ENCODE measurements at regions not wholly inside any gene's neighbourhood (a gene's known extent, or its start where the extent isn't known, plus 50 kb on each side); places are given as distances from the start of the nearest gene placed in this dataset.
"Not testable (repeated sequence)": the region's sequence is repeated elsewhere in the genome, so short reads cannot be mapped to it uniquely, and the experiment has no call there.

DNA sequence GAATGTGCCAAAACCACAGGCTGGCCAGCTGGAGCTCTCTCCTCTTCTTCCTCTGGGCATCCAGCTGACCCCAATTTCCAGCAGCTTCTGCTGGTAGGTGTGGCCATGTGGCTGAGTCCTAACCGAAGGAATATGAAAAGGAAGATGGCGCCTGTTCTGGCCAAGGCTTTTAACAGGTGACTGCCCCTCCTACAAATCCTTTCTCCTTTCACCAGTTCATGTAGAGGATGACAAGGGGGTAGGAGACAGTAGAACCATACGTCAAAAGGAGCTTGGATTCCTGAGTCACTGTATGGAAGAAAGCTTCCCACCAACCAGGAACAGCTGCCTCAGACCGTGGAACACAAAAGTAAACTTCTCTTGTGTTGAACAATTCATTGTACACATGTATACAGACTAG is 316.7 kb upstream of the IGF1R start:
- DNase-seq = no peak

DNA sequence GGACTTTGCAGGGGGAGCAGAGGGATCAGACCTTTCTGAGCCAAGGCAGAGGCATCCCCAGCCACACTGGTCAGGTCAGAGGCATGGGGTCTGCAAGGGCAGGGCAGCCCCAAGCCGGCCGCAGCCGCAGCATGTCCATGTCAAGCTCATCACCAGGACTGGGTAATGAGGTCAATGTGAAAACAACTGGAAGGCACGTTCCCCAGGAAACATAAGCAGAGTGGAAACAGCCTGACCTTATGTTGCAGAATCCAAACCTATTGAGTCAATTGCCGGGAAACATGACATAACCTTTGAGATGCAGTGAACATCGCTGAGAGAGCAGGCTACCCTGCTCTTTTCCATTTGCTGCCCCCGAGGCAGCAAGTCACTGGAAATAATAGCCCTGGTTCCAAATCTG is 315.1 kb upstream of the IGF1R start:
- DNase-seq = no peak

DNA sequence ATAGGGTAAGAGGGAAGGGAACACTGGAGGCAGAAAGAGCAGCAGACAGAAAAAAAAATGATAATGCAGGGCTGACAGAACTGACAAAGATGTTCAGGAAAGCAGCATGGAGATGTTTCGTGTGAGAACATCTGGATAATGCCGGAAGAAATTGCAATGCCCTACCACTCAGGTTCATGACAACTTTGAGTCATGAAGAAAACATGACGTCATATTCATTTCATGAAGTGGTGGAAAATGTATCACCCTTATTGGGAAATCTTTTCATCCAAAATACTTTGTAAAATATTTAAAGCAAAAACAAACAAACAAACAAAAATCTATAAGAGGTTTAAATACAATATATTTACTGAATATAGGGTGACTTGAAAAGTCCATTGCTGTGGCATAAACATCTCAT is 305.4 kb upstream of the IGF1R start:
- no peak for DNase-seq

DNA sequence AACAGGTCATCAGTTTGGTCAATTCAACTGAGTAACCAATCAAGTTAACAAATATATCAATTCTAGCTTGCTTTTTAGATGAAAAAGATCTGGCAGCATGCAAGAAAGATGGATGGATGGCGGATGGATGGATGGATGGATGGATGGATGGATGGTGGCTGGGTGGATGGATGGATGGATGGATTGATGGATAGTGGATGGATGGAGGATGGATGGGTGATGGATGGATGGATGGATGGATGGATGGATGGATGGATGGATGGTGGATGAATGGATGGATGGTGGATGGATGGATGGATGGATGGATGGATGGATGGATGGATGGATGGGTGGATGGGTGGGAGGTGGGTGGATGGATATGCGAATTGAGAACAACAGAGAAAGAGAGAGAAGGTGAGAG is 303.7 kb upstream of the IGF1R start:
- no peak for DNase-seq

DNA sequence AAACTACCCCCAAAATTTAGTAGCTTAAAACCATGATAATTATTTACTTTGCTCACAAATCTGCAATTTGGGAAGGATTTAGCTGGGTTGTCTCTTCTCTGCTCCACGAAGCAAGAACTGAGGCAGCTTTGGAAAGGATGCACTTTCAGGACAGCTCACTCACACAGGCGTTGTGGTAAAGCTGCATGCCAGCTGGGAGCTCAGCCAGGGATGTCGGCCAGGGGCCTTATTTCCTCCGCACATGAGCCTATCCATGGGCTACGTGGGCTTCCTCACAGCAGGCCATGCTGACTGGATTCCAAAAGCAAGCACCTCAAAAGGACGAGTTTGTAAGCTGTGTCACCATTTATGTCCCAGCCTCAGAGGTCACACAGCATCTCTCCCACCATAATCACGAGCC is 301.3 kb upstream of the IGF1R start:
- no peak for DNase-seq

DNA sequence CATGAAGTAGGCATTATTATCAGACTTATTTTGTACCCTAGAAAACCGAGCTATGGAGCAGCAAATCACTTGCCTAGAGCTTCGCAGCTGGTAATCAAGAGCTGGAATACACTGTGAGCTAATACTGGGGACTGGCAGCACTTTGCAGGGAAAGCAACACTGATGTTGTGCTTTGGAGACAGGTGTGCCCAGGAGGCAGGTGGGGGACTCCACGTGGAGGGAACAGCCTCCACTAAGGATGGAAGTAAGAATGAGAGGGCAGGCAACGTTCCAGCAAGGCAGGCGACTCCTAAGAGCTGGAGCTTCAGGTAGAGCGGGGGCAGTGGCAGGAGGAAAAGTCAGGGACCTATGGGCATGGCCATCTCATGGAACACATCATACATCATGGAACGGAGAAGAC is 300.5 kb upstream of the IGF1R start:
- no peak for DNase-seq

DNA sequence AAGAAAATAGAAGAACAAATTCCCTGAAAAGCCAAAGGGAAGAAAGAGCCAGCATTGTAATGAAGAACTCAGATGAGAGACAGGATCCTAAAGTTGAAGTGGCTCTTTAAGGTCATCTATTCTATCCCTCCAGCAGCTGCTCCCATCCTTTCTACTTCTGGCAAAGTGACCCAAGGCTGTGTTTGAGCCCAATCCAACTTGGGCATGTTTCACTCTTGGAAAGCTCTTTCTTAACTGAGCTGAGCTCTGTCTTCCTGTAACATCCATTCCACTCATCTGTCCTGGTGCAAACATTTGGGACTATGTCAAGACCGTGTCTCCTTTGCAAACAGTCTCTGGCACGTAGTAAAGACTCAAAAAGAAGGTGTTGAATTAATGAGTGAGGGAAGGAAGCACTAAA is 298.1 kb upstream of the IGF1R start:
- no peak for DNase-seq

DNA sequence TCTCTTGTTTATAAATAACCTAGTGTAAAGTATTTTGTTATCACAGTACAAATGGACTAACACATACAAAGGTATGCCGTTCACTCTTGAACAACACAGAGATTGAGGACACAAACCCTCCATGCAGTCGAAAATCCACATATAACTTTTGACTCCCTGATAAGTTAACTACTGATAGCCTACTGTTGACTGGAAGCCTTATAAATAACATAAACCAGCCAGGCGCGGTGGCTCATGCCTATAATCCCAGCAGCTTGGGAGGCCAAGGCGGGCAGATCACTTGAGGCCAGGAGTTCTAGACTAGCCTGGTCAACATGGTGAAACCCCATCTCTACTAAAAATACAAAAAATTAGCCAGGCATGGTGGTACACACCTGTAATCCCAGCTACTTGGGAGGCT is 290.1 kb upstream of the IGF1R start:
- not testable (repeated sequence) for DNase-seq

DNA sequence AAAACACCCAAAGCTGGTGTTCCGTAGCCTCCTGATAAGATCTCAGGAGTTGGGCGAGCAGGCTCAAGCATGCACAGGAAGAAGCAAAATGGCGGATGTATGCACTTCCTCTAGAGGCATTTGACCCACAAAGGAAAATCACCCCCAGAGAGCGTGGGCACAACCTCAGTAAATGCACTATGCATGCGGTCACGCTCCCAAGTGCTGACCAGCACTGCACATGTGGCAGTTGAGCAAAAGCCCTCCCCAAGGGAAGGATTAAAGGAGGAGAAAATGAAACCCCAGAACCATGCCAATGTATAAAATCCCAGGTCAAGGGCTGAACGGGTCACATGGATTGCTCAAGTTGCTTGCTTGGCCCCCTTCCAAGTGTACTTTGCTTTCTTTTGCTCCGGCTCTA is 289.4 kb upstream of the IGF1R start:
- no peak for DNase-seq

DNA sequence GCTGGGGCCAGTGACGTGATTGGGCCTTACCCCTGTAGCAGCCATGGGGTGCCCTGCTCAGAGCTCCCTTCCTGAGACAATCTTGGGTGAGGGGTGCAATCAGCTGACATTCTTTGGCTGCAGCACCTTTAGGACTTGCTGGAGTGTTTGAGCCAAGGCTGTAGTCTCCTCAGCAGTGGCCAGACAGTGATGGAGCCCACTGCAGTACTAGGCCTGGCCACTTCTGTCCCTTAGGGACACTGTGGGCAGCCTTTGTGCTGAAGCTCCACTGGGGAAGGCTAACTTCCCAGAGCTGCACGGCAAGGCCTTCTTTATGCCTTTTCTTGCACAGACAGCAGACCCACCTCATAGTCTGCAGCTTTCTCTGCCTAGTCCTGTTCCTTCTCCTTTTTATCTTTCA is 284.9 kb upstream of the IGF1R start:
- no peak for DNase-seq

DNA sequence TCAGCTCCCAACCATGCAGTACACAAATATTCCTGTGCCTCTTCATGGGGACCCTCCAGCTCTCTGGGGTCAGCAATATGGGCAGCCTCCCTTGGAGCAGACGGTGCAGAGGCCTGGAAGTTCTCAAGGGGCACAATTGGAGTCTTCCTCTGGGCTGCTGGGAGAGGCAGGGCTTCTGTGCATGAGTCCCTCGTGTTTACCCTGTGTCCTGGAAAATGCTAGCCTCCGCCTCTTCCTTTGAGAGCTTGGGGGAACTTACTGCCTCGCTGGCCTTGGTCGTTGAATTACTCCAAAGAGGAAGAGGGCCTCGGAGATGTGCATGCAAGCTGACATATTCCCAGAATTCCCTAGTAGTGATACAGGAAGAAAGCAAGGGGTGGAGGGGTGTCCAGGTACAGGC is 284.4 kb upstream of the IGF1R start:
- DNase-seq = no peak

DNA sequence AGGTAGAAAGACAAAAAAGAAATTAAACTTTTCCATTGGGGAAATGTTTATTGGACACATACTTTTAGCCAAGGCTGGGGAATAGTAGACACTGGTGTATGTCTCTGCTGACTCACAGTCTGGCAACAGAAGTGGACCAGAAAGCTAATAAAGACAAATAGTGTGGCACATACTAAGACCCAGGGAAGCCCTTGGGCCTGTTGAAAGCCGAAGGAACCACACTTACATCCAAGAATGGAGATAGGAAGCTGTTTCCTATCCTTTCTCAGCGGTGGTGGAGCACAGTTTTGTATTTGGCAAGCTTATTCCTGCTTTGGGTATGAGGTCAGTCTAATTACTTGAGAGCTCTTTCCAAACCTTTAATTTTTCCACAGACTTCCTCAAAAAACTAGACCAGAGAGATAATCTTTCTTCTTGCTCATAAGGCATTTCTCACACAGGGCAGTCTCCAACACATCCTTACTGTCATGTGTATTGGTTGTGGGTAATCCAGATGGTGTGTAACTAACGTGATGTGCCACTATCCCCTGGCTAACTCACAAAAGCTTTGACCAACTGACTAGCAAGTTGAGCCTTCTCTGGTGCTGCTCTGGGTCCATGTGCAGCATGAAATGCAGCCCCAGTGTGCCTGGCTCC is 279.1 kb upstream of the IGF1R start:
- no peak for DNase-seq

DNA sequence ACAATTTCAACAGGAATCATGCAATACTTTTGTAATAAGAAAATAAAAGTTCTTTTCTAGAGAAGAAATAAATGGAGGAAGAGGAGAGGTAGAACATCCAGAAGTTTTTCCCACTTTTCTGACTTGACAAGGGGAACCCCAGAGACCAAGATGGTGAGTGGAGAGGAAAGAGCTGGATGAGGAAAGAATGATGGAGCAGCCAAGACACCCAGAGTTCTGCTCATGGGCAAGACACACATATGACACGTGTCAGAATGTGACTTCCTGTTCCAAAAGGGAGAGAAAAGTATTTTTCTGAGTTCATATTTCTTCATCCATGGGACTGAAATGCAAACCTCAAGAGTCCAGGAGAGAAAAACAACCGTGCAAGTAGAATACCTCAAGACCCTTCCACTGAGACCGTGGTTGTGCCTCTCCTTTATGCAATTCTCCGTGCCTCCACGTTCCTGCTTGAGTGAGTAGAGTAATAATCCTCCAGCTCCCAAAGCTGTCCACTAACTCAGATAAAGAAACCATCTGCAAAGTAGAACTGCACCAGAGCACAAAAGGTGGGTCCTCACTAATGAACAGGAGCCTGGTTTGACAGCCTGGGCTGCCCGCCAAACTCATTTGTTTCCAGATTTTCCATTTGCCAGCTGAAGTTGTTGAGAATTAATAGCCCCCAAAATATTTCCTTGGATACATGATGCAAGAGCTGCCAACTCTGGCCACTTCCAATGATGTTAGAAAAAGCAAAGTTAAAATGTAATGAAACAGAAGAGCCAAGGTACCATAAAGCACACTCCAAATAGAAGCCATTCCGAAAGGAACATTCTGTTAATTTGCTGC is 272.6 kb upstream of the IGF1R start:
- DNase-seq = no peak

DNA sequence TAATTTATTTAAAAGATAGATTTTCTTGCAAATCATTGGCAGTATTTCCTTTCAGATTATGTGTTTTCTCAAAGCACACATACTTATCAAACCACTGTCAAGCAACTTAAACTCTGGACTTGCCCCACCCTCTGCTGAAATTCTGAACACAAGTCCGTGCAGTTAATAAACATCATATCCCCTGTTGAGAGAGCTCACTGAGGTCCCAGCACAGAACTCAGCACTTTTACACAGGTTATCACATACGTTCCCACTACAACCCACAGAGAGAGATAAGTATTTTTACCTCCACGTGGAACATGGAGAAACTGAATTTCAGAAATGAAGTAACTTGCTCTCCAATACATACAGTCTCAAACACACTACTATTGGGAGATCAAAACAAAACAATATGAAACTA is 267.6 kb upstream of the IGF1R start:
- no peak for DNase-seq

DNA sequence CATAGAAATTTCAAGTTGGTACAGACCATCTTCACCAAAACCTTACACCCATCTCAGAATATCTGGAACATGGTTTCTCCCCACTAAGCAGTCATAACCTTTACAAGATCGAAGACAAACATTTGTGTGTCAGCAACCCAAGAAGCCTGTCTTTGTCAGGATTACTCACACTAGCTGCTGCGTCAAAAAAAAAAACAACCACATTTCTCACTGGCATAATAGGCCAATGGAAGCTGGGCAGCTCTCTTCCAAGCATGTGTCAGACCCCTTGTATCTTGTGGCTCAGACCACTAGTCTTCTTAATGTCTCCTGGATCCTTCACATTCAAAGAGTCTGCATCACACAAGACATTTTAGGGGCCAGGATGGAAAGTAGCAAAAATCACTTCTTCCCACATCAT is 266.9 kb upstream of the IGF1R start:
- no peak for DNase-seq

DNA sequence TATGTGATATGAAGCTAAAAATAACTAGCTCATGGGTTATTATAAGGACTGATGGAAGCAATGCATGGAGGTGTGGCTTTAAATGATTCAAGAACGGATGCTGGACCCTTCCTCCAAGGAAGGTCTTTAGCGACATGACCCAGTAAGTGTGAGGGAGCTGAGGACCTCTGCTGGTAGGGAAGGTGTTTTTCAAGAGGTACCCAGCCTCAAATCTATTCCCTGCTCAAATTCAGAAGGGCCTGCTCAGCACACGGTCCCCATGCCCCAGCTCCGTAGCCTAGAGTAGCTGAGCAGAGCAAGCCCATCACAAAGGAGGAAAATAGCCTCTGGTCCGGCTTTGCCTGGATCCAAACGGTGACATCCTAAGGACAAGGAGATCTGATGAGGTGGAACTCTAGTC is 266.2 kb upstream of the IGF1R start:
- no peak for DNase-seq

DNA sequence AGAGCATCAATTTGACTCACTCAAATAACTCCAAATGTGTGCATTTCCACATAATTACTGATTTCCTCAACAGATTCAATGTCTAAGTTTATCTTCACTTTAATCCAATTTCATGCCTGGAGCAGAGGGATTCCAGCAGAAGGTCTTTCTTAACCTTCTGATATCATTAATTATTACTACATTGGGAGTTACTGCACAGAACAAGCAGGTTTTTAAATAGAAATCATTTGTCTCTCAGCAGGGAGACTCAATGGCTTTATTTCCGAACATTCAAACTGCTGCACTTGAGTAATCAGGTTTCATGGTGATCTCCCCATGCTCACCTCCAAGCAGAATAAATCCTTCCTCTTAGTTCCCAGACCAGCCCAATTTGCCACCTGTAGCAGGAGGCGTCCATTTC is 264.8 kb upstream of the IGF1R start:
- DNase-seq = no peak

DNA sequence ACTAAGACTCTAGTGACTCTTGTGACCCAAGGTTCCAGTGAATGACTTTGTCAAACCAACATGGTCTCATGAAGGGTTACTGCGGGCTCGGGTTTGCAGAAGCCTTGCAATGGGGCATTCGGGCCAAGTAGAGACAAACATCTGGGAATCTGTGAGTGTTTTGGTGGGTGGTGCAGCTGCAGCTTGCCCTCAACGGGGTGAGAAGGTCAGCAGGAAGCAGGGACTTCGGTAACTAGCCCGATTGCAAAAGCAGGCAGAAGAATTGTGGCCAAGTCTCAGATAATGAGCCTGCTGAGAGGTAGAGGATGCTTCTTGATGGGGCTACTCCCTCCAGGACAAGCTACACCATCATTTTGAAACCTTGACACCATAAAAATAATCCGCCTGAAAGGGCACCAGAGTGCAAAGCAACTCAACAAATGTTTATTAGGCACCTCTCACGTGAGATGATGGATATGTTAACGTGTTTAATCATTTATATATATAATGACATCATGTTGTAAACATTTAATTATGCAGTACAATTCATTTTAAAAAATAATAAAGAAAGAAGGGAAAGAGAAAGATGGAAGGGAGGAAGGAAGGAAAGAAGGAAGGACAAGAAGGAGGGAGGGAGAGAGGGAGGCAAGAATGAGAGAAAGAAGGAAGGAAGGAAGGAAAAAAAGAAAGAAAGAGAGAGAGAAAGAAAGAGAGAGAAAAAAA is 263.9 kb upstream of the IGF1R start:
- DNase-seq = no peak

DNA sequence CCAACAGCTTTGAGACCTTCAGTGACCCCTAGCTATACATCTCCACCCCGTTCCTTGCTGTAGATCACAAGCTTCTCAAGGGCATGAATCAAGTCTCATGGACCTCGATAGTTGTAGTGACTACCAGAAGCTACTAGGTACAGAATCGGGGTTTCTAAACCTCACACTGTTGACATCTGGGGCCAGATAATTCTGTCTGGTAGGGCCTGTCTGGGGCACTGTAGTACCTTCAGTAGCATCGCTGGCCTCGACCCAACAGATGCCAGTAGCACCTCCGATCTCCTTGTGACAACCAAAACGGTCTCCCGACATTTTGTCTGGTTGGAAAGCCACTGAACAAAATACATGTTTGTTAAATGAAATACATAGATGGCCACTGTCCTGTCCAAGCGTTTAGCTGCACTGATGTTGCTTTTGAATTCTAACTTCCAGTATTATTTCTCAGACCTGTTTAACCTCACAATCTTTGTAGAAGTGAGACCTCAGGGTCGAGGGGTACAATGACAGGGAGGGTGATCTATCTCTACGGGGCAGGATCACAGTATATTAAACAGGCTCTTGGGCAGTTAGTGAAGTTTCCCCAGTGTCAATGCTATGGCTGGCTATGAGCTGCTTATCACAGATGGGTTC is 262.5 kb upstream of the IGF1R start:
- no peak for DNase-seq

DNA sequence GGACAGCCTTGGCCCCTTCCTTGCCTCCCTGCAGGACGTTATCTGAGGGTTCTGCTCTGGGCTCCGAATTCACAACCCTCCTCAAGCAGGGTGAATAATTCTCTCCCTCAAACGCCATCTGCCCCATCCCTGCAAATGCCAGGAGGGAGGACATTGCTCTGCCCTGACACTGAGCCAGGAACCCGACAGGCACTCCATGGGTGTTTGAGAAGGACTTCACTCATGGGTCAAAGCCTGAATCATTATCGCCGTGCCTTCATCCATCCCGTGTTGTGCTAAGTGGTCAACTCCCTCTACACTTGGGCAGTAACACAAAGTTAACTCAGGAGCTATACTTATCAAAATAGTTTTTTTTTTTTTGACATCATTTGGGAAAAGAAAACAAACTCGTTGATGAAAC is 261.8 kb upstream of the IGF1R start:
- no peak for DNase-seq

DNA sequence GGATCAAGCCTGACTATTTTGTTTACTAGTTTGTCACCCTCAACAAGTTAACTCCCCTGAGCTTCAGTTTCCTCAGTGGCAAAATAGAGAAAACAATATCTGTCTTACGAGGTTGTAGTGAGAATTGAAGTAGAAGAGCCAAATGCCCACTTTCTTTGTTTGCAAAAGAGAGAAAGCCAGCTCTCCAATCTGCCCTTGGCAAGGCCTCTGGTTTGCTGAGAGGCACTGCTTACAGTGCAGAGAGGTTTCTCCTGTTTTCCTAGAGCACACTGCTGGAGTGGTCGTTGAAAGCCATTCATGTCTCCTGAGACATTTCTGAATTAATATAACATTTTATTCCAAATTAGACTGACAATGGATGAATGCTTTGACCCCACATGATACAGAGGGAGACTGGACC is 260.5 kb upstream of the IGF1R start:
- DNase-seq = no peak

DNA sequence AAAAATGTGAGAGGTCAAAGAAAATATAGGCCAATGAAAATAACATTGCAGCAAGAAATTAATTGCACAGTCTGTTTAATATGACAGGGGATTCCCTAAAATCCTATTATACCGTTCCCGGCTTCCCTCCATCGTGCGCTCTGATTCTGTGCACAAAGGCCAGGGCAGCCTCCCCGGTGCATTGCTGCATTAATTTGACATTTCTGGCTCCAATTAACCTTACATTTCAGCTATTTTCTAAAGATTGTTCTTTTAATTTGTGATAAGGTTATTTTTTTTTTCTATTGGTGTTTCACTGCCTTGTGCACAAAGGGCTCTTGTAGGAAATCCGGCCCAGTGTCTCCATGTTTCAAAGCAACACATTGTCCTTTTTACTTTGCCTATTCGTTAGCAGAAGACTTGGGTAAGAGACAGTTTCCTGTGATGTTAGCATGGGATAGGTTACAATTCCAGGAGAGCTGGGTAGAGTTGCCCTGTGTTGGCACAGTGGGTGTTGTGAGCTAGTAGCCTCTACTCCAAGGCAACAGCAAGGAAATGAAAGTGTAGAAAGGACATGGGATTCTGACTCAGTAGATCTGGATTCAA is 257.3 kb upstream of the IGF1R start:
- DNase-seq = no peak

DNA sequence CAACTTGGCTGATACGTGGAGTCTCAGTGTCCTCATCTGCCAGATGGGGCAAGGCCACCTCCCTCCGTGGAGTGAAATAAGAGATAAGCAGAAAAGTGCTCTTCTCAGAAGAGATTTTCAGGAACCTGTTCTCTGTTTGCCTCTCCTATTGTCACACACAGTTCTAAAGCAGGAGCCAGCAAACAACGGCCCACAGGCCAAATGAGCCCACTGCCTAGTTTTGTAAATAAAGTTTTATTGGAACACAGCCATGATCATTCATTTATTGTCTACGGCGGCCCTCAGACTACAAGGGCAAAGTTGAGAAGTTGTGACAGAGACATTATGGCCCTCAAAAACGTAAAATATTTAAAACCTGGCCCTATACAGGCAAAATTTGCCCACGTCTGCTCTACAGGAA is 256.8 kb upstream of the IGF1R start:
- no peak for DNase-seq

Data from activated gamma-delta T cell treated with Interleukin-2 at 50 U/mL for 16 hours (primary cell).